T47D (cell line): ENCODE measurements at regions not wholly inside any gene's neighbourhood (a gene's known extent, or its start where the extent isn't known, plus 50 kb on each side); places are given as distances from the start of the nearest gene placed in this dataset.

ENCODE experiments used
- DNase-seq, 2 experiments: peaks; one replicate each; pipeline versions ENCODE4 v3.0.0 to v3.0.0-alpha.2; 2011 to 2012; ENCODE audit warnings: low read depth in 1 of 2, low spot score in 1 of 2
- JUND ChIP-seq: IDR thresholded peaks from 2 replicates; pipeline ENCODE4 v1.6.1; 2012; ENCODE audit warnings: low read depth
- in situ Hi-C: cut with HindIII; loops from 2 replicates; pipeline ENCODE4 v1.10.0; 2016; ENCODE audit warnings: low sequenced_read_pairs, low pct_unique_long_range_greater_than_20kb

DNA sequence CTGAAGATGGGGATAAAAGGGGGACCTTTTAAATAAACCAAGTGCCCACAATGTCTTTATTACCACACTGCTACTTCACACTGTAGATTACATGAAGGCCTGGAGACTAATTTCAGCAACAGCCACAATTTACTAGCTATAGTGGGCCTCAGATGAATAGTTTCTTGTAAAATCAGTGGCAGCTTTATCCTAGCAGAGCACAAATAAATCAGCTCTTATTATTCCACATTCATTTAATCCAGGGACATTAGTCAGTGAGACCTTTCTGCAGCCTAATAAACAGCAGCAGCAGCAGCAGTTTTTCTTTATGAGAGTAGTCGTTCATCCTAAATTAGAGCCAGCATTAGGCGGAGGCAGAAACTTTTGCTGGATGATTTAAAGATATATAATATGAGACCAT, 542.3 kb downstream of the PSAT1 start:
- DNase-seq = no peak
- no peak for TF ChIP-seq JUND
- in situ Hi-C loops = no loop called here

DNA sequence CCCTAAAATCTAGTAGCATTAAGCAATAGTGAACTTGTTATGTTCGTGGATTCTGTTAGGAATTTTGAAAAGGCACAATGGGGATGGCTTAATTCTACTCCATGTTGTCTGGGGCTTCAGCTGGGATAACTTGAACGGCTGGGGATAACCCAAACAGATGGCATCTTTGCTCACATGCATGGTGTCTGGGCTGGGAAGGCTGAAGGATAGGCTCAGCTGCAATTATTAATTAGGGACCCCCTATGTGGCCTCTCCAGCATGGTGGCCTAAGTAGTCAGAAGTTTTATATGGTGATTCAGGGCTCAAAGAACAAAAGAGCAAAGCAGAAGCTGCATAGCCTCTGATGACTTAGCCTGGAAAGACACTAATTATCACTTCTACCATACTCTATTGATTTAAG, 551.1 kb downstream of the PSAT1 start:
- DNase-seq = no peak
- in situ Hi-C loops = no loop called here
- no peak for TF ChIP-seq JUND

DNA sequence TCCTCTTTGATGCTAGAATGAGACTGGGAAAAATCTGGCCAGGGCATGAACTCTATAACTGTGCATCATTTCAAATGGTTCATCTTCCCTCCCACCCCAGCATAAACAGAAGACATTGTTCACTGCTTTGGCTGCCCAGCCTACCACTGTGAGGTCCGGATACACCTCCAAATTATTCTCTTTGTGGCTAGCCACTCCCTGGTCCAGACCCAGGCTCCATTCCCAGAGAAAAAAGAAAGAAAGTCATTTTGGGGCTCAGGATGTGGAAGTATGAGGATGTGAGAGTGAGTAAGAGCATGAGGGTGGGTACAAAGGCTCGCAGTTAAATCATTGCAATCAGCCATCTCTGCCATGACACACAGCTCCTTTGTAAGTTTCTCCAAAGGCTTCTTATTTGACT, 559.2 kb downstream of the PSAT1 start:
- TF ChIP-seq JUND = no peak
- in situ Hi-C loops = no loop called here
- DNase-seq = no peak

DNA sequence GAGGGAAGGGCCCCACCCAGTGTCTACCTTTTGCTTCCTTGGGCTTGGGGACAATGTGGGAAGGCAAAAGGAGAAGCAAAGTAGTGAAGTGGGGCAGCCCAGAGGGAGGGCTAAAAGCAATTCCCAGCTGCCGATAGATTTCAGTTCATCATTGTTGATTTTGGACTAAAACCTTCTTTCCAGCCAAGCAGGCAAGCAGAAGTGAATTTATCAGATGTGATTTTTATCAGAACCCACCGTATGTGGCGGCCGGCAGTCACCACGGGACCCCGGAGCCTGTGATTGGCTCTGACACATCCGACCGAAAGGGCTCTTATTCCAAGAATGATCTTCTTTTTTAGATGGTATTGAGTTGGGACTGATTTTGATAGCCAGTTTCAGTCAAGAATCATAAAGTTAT, 559.9 kb downstream of the PSAT1 start:
- no peak for TF ChIP-seq JUND
- in situ Hi-C loops = no loop called here
- DNase-seq = no peak

DNA sequence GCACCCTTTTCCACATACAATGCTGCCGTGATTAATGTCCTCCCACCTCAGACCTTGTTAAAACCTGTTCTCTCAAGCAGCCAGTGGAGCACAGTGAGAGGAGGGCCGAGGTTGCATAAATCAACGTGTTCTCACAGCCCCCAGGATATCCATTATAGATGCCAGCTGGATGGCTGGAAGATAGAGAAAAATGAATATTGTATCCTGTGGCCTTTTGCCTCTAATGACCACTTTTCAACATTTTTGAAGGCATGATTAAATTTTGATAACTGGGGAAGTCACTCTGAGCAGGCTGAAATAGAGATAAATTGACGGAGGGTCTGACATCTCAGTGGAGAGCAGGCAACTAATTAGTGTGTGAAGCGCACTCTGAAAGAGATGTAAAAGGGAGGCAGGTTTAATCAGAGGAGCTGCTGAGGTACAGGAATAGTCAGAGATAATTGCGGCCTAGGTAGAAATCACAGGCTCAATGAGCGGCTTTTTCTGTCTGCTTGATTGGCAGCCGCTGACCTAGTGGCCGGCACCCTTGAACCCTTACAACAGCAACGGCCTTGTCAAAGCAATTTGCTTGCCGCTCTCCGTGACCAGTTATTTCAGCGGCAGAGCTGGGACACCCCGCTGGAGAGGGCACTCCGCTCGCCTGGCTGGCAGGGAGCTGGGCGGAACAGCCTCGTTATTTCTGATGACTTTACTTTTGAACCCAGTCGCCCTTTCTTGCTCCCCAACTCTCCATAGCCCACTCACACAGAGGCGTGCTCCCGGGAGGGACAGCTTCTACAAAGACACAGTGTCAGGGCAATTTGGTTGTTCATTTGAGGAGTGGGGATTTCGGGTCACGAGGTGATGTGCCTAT, 560.7 kb downstream of the PSAT1 start:
- in situ Hi-C loops = no loop called here
- TF ChIP-seq JUND = no peak
- no peak for DNase-seq

DNA sequence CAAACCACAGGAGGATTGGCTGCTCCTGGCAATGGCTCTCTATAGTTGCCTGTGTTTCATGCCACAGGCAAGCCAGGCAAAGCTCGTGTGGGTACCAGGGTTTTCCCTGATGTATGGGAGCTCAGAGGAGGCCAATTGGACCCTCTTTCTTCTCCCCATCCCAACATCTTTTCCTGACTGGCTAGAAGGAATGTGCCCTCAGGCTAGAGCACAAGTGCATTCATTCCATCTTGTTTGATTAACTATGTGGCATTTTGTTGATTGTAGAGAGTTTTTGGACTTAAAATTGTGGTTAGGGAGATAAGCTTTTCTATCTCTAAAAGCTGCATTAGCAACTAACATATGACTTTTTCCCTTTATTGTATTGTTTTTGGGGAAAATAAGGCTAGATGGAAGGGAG, 561.3 kb downstream of the PSAT1 start:
- DNase-seq = no peak

DNA sequence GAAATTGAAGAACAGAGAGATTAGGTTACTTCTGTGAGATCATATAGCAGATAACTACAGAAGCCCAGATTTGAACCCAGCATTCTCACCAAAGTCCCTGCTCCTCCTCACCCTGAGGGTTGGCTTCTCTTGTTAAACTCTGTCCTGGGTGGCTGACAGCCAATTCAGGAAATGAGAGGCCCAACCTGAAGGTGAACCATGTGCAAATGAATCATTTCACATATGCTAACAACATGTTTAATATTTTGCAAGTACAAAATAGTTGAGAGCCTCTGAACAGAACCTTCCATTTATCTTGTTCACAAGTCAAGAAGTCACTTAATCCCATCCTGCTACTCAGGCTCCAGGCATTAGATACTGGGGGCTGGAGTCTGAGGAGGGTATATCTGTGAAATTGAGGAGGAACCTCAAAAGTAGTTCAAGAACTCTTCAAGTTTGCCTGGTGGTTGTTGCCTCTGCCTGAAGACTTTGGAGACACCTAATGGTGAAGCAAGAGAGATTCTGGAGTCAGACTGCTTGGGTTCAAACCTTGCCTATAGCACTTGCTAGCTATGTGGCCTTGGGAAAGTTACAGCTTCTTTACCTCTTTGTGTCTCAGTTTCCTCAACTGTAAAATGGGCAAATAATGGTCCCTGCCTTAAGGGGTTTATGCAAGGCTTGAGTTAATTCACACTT, 564.0 kb downstream of the PSAT1 start:
- no peak for TF ChIP-seq JUND
- no peak for DNase-seq
- in situ Hi-C loops = no loop called here

More for the DNA sequence above, 561.3 kb downstream of the PSAT1 start:
- no peak for TF ChIP-seq JUND
- in situ Hi-C loops = no loop called here

DNA sequence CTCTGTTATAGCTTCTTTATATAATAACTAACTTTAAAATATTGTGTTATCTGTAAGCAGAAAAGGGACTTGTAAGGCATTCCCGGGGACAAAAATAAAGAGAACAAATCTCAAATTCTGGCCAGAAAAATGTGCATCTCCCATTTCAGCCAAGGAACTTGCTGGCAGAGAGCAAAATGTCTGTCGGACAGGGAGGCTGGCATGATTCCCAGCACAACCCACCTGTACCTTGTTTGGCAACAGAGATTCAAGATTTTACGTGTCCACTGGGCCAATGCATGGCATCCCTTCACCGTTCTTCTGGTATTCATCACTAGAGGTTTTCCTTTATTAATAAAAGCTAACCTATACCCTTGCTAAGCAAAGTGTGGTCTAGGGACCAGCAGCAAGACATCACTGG, 566.6 kb downstream of the PSAT1 start:
- no peak for TF ChIP-seq JUND
- in situ Hi-C loops = no loop called here
- no peak for DNase-seq

DNA sequence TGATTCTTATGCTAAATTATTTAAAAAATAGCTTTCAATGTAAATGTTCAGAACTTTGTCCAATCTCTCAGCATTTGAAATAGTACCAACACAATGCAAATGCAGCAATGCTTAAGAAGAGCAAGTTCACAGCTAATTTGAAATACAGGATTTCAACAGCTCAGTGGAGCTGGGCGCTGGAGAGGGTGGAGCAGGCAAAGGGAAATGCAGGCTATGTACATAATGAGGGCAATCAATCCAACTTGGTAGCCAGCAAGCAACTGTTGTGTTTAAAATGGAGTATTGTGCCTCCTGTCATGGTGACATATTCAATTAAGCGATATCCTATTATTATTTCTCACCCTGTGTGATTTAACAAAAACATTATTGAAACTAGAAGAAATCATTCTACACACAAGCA, 568.8 kb downstream of the PSAT1 start:
- TF ChIP-seq JUND = no peak
- in situ Hi-C loops = no loop called here
- no peak for DNase-seq

DNA sequence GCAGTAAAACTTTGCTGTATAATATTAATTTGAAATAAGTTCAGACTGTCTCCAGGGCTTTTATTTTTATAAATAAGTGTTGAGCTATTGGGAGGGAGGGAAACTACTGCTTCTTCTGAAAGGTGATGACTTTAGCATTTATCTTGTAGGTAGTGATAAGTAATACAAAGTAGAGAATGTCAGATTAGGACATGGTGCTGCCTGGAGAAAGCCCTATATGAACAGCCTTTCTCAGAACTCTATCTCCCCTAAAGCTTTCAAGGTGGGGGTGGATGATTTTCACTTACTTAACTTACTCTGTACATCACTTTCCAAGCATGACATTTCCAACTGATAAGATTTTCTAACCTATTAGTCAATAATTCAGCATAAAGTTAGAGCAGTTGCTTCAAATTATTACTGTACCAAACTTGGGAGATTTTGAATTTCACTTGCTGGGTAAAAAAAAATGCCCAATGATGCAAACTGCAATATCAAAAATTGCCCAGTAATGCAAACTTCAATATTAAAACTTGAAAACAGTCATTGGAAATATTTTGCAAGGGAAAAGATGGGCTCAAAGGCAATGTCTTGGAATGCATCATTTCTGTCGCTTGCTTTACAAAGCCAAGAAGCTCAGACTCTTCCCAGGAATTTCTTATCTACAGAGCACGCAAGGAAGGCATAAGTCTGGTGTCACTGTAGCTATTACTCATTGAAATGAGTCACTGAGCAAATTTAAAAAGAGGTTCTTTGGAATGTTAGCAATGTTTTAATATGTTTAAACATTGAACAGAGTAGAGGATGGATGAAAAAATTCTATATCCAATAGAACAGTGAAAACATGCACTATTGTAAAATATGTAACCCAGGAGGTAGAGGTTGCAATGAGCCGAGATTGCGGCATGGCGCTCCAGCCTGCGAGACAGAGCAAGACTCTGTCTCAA, 569.5 kb downstream of the PSAT1 start:
- TF ChIP-seq JUND = no peak
- in situ Hi-C loops = no loop called here
- no peak for DNase-seq

DNA sequence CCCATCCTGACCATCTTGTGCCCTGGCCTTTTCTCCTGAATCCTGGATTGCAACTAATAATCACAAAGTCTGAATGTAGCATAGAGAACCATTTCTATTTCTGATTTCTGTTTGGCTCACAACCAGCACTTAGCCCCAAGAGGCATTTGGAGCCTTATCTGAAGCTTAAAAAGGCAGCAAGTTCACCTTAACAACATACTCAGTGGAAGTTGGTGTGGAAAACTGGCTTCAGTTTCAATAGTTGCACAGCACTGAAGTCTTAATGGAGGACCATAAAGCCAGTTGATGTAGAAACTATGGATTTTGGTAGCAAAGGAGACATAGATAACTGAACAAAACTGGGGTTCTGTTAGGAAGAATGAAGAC, 574.1 kb downstream of the PSAT1 start:
- DNase-seq = no peak
- no peak for TF ChIP-seq JUND
- in situ Hi-C loops = no loop called here

DNA sequence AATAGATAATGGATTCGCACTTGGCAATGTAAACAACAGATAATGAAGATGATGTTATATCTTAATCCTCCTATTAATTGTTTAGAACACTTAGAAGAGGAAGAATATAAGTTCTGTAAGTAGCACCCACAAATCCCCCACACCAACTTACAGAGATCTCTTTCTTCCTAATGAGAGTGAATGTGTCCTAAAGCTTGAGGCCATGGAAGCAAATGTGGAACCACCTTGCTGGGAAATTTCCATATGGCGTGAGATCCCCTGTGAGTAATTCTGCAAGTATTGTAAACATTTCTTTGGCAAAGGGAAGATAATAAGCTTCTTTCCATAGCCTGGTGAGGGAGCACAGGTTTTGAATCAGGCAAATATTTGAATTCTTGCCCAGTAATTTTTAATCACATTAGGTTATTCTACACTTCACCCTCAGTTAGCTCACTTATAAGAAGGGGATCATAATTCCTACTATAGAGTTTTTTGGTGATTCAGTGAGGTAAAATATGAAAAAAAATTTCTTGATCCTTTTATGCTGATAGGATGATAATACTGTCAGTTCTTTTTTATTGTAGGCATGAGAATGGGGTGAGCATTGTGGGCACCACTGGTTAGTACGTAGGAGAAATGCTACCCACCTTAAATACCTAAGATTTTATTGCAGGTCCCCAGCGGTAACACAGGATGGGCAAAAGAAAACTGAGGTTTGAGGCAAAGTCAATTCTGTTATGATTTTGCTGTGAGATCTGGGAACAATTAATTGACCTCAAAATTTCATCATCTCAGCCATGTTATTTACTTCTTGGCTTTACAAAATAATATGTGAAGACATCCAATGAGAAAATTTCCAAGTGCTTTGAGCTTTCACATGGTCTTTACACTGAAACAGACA, 574.8 kb downstream of the PSAT1 start:
- no peak for DNase-seq
- in situ Hi-C loops = no loop called here
- no peak for TF ChIP-seq JUND
